ENCODE measurements at regions not wholly inside any gene's neighbourhood (a gene's known extent, or its start where the extent isn't known, plus 50 kb on each side); places are given as distances from the start of the nearest gene placed in this dataset.

- no peak overlapping the region for H4K91ac ChIP-seq (ENCODE audit: low read length)
- no peak for DNase-seq
- WGBS, result 93% methylated on average over 5 of the region's 5 CpGs
- H2AFZ ChIP-seq (ENCODE audit: low read depth, low read length), result no peak overlapping the region
- no peak overlapping the region for H3K27ac ChIP-seq (ENCODE audit: low read length, poor library complexity, severe bottlenecking)
- H3K36me3 ChIP-seq (ENCODE audit: control insufficient read depth in 1 of 2, insufficient read depth in 2 of 2, low read depth in 1 of 2, low read length in 2 of 2), result no peaks in the 10 kb centered on the region
- no peak overlapping the region for H2AK5ac ChIP-seq (ENCODE audit: low read length, severe bottlenecking)
- no peak overlapping the region for H2BK5ac ChIP-seq (ENCODE audit: low read depth, low read length, poor library complexity, severe bottlenecking)
- no peak overlapping the region for H3K9ac ChIP-seq (ENCODE audit: low read length)
- no peak overlapping the region for H3K23ac ChIP-seq (ENCODE audit: low read length in 2 of 2)
- H3K14ac ChIP-seq (ENCODE audit: low read length in 2 of 2), result no peak overlapping the region
- no peak overlapping the region for H4K8ac ChIP-seq (ENCODE audit: low read length)
- no peaks in the 10 kb centered on the region for H3K79me1 ChIP-seq (replicated peaks; ENCODE audit: low read length, poor library complexity, severe bottlenecking)
- H3K4me1 ChIP-seq (ENCODE audit: control insufficient read depth, insufficient read depth, low read depth, low read length), result no peaks in the 10 kb centered on the region
- no peak overlapping the region for H2BK120ac ChIP-seq (ENCODE audit: low read depth, low read length)
- no peak overlapping the region for H3K18ac ChIP-seq (ENCODE audit: low read depth in 1 of 2, low read length in 2 of 2)
- H3K4me2 ChIP-seq (ENCODE audit: low read length, poor library complexity, severe bottlenecking), result no peak overlapping the region
- no peak overlapping the region for H2BK15ac ChIP-seq (ENCODE audit: low read depth, poor library complexity, severe bottlenecking)
- H3K9me3 ChIP-seq (ENCODE audit: control insufficient read depth, low read length), result no peaks in the 10 kb centered on the region
- H3K27me3 ChIP-seq (ENCODE audit: control insufficient read depth in 1 of 2, insufficient read depth in 1 of 2, low read length in 2 of 2), result peaks cover 0 to 10% of the 10 kb centered on the region in 2 experiments
- H3K4ac ChIP-seq (ENCODE audit: low read depth in 1 of 2, low read length in 2 of 2), result no peak overlapping the region
- no peak overlapping the region for H2BK12ac ChIP-seq (ENCODE audit: low read length in 2 of 2)
- no peak overlapping the region for H3K4me3 ChIP-seq (ENCODE audit: insufficient read depth in 1 of 2, low read depth in 1 of 2, low read length in 2 of 2)
Measured at GRCh38 chr18:32877371-32877770, 104.5 kb upstream of the KLHL14 start.

GRCh38 chr18:32875625-32876024 is 102.8 kb upstream of the KLHL14 start:
- no peak overlapping the region for H3K14ac ChIP-seq (ENCODE audit: low read length in 2 of 2)
- no peaks in the 10 kb centered on the region for H3K36me3 ChIP-seq (ENCODE audit: control insufficient read depth in 1 of 2, insufficient read depth in 2 of 2, low read depth in 1 of 2, low read length in 2 of 2)
- H2BK15ac ChIP-seq (ENCODE audit: low read depth, poor library complexity, severe bottlenecking), result no peak overlapping the region
- H2AFZ ChIP-seq (ENCODE audit: low read depth, low read length), result no peak overlapping the region
- H2AK5ac ChIP-seq (ENCODE audit: low read length, severe bottlenecking), result no peak overlapping the region
- H3K9ac ChIP-seq (ENCODE audit: low read length), result no peak overlapping the region
- H3K4me1 ChIP-seq (ENCODE audit: control insufficient read depth, insufficient read depth, low read depth, low read length), result no peaks in the 10 kb centered on the region
- no peak overlapping the region for H3K18ac ChIP-seq (ENCODE audit: low read depth in 1 of 2, low read length in 2 of 2)
- no peaks in the 10 kb centered on the region for H3K79me1 ChIP-seq (replicated peaks; ENCODE audit: low read length, poor library complexity, severe bottlenecking)
- H2BK120ac ChIP-seq (ENCODE audit: low read depth, low read length), result no peak overlapping the region
- no peak overlapping the region for H3K23ac ChIP-seq (ENCODE audit: low read length in 2 of 2)
- H3K4ac ChIP-seq (ENCODE audit: low read depth in 1 of 2, low read length in 2 of 2), result no peak overlapping the region
- no peak overlapping the region for H2BK12ac ChIP-seq (ENCODE audit: low read length in 2 of 2)
- H3K9me3 ChIP-seq (ENCODE audit: control insufficient read depth, low read length), result no peaks in the 10 kb centered on the region
- no peak overlapping the region for H4K91ac ChIP-seq (ENCODE audit: low read length)
- no peak overlapping the region for H4K8ac ChIP-seq (ENCODE audit: low read length)
- no peak overlapping the region for H3K4me2 ChIP-seq (ENCODE audit: low read length, poor library complexity, severe bottlenecking)
- no peak overlapping the region for H2BK5ac ChIP-seq (ENCODE audit: low read depth, low read length, poor library complexity, severe bottlenecking)
- no peak overlapping the region for H3K4me3 ChIP-seq (ENCODE audit: insufficient read depth in 1 of 2, low read depth in 1 of 2, low read length in 2 of 2)
- WGBS, result no CpG with 5 or more reads among the region's 1 CpG
- DNase-seq, result no peak
- peaks cover 4 to 19% of the 10 kb centered on the region in 2 experiments for H3K27me3 ChIP-seq (ENCODE audit: control insufficient read depth in 1 of 2, insufficient read depth in 1 of 2, low read length in 2 of 2)
- H3K27ac ChIP-seq (ENCODE audit: low read length, poor library complexity, severe bottlenecking), result no peak overlapping the region

- H4K91ac ChIP-seq (ENCODE audit: low read length), result no peak overlapping the region
- WGBS, result 100% methylated on average over 2 of the region's 4 CpGs
Measured at GRCh38 chr18:32871786-32872185, 99.0 kb upstream of the KLHL14 start.

GRCh38 chr18:32870611-32871010 is 97.8 kb upstream of the KLHL14 start:
- WGBS, result 93% methylated on average over 2 of the region's 2 CpGs
- DNase-seq, result no peak
- no peak overlapping the region for H3K14ac ChIP-seq (ENCODE audit: low read length in 2 of 2)
- H3K9ac ChIP-seq (ENCODE audit: low read length), result no peak overlapping the region
- H2BK15ac ChIP-seq (ENCODE audit: low read depth, poor library complexity, severe bottlenecking), result no peak overlapping the region
- peaks cover 4 to 38% of the 10 kb centered on the region in 2 experiments for H3K27me3 ChIP-seq (ENCODE audit: control insufficient read depth in 1 of 2, insufficient read depth in 1 of 2, low read length in 2 of 2)
- no peaks in the 10 kb centered on the region for H3K4me1 ChIP-seq (ENCODE audit: control insufficient read depth, insufficient read depth, low read depth, low read length)
- no peaks in the 10 kb centered on the region for H3K9me3 ChIP-seq (ENCODE audit: control insufficient read depth, low read length)
- no peak overlapping the region for H2AK5ac ChIP-seq (ENCODE audit: low read length, severe bottlenecking)
- H2BK120ac ChIP-seq (ENCODE audit: low read depth, low read length), result no peak overlapping the region
- H3K4me3 ChIP-seq (ENCODE audit: insufficient read depth in 1 of 2, low read depth in 1 of 2, low read length in 2 of 2), result no peak overlapping the region
- H3K79me1 ChIP-seq (replicated peaks; ENCODE audit: low read length, poor library complexity, severe bottlenecking), result no peaks in the 10 kb centered on the region
- no peak overlapping the region for H2BK12ac ChIP-seq (ENCODE audit: low read length in 2 of 2)
- H3K4ac ChIP-seq (ENCODE audit: low read depth in 1 of 2, low read length in 2 of 2), result no peak overlapping the region
- no peak overlapping the region for H4K91ac ChIP-seq (ENCODE audit: low read length)
- no peak overlapping the region for H3K23ac ChIP-seq (ENCODE audit: low read length in 2 of 2)
- no peak overlapping the region for H3K18ac ChIP-seq (ENCODE audit: low read depth in 1 of 2, low read length in 2 of 2)
- no peak overlapping the region for H3K27ac ChIP-seq (ENCODE audit: low read length, poor library complexity, severe bottlenecking)
- no peak overlapping the region for H2AFZ ChIP-seq (ENCODE audit: low read depth, low read length)
- no peaks in the 10 kb centered on the region for H3K36me3 ChIP-seq (ENCODE audit: control insufficient read depth in 1 of 2, insufficient read depth in 2 of 2, low read depth in 1 of 2, low read length in 2 of 2)
- H3K4me2 ChIP-seq (ENCODE audit: low read length, poor library complexity, severe bottlenecking), result no peak overlapping the region
- H4K8ac ChIP-seq (ENCODE audit: low read length), result no peak overlapping the region
- H2BK5ac ChIP-seq (ENCODE audit: low read depth, low read length, poor library complexity, severe bottlenecking), result no peak overlapping the region

More at GRCh38 chr18:32871786-32872185, 99.0 kb upstream of the KLHL14 start:
- no peak overlapping the region for H2BK15ac ChIP-seq (ENCODE audit: low read depth, poor library complexity, severe bottlenecking)
- no peak overlapping the region for H2AK5ac ChIP-seq (ENCODE audit: low read length, severe bottlenecking)
- H3K23ac ChIP-seq (ENCODE audit: low read length in 2 of 2), result no peak overlapping the region
- H2BK5ac ChIP-seq (ENCODE audit: low read depth, low read length, poor library complexity, severe bottlenecking), result no peak overlapping the region
- no peak overlapping the region for H3K4me2 ChIP-seq (ENCODE audit: low read length, poor library complexity, severe bottlenecking)
- no peak overlapping the region for H3K14ac ChIP-seq (ENCODE audit: low read length in 2 of 2)
- H2BK12ac ChIP-seq (ENCODE audit: low read length in 2 of 2), result no peak overlapping the region
- no peak overlapping the region for H3K18ac ChIP-seq (ENCODE audit: low read depth in 1 of 2, low read length in 2 of 2)
- H3K27me3 ChIP-seq (ENCODE audit: control insufficient read depth in 1 of 2, insufficient read depth in 1 of 2, low read length in 2 of 2), result peaks cover 4 to 38% of the 10 kb centered on the region in 2 experiments
- H2AFZ ChIP-seq (ENCODE audit: low read depth, low read length), result no peak overlapping the region
- H3K79me1 ChIP-seq (replicated peaks; ENCODE audit: low read length, poor library complexity, severe bottlenecking), result no peaks in the 10 kb centered on the region
- no peak overlapping the region for H3K4ac ChIP-seq (ENCODE audit: low read depth in 1 of 2, low read length in 2 of 2)
- no peaks in the 10 kb centered on the region for H3K9me3 ChIP-seq (ENCODE audit: control insufficient read depth, low read length)
- H2BK120ac ChIP-seq (ENCODE audit: low read depth, low read length), result no peak overlapping the region
- H3K4me3 ChIP-seq (ENCODE audit: insufficient read depth in 1 of 2, low read depth in 1 of 2, low read length in 2 of 2), result no peak overlapping the region
- no peaks in the 10 kb centered on the region for H3K36me3 ChIP-seq (ENCODE audit: control insufficient read depth in 1 of 2, insufficient read depth in 2 of 2, low read depth in 1 of 2, low read length in 2 of 2)
- no peak overlapping the region for H4K8ac ChIP-seq (ENCODE audit: low read length)
- H3K4me1 ChIP-seq (ENCODE audit: control insufficient read depth, insufficient read depth, low read depth, low read length), result no peaks in the 10 kb centered on the region
- DNase-seq, result no peak
- H3K27ac ChIP-seq (ENCODE audit: low read length, poor library complexity, severe bottlenecking), result no peak overlapping the region
- H3K9ac ChIP-seq (ENCODE audit: low read length), result no peak overlapping the region
